ENCODE measurements at regions not wholly inside any gene's neighbourhood (a gene's known extent, or its start where the extent isn't known, plus 50 kb on each side); places are given as distances from the start of the nearest gene placed in this dataset.

DNA sequence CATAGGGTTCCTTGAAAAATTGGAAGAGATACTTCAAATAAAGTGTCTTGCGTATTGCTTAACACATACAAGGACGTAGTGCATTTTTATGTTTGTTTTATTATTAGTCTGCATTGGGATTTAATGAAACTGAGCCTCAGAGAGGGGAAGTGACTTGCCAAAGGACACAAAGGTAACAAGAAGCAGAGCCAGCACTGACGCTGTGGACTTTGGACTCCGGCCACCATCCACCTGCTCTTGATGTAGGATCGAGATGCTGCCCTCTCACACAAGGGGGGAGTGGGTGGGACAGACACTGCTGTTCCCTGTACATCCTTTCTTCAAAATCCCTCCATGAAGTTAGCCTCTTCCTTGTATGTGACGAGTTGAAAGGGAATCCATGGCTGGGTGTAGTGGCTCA lies 435.4 kb upstream of the RGMA start:
- no peak for DNase-seq
- Histone ChIP-seq H3K27ac (no peak overlapping the region), H3K36me3 (replicated peaks) (no peaks in the 10 kb centered on the region), H3K4me3 (ENCODE audit: low read depth, low read length) (no peak overlapping the region), H3K27me3 (replicated peaks) (no peaks in the 10 kb centered on the region)
- in situ Hi-C loops (cut with HindIII; ENCODE audit: low pct_ligation_motif_present, low sequenced_read_pairs): no loop called here
- TF ChIP-seq, protein P1, sequence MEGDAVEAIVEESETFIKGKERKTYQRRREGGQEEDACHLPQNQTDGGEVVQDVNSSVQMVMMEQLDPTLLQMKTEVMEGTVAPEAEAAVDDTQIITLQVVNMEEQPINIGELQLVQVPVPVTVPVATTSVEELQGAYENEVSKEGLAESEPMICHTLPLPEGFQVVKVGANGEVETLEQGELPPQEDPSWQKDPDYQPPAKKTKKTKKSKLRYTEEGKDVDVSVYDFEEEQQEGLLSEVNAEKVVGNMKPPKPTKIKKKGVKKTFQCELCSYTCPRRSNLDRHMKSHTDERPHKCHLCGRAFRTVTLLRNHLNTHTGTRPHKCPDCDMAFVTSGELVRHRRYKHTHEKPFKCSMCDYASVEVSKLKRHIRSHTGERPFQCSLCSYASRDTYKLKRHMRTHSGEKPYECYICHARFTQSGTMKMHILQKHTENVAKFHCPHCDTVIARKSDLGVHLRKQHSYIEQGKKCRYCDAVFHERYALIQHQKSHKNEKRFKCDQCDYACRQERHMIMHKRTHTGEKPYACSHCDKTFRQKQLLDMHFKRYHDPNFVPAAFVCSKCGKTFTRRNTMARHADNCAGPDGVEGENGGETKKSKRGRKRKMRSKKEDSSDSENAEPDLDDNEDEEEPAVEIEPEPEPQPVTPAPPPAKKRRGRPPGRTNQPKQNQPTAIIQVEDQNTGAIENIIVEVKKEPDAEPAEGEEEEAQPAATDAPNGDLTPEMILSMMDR (IDR thresholded peaks at IDR 0.05; ENCODE audit: low read depth, low read length, missing control alignments): no peak

DNA sequence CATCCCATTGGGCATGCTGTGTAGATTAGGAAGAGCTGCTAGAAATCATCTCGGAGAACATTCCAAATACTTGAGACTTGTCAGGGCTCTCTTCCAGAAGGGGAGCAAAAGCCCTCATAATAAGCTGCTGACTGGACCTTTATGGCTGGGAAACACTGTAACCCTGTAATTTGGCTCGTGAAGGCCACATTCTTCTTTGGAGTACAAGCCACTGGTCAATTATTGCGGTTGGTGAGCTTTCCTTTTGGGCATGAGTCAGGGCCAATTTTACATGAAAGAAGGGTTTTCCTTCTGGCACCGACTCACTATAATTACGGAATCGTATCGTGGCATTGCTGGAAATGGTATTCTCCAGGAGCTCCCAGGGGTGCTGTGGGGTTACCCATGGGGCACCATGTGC lies 434.5 kb upstream of the RGMA start:
- Histone ChIP-seq H3K27ac (no peak overlapping the region), H3K27me3 (replicated peaks) (no peaks in the 10 kb centered on the region), H3K36me3 (replicated peaks) (no peaks in the 10 kb centered on the region), H3K4me3 (ENCODE audit: low read depth, low read length) (no peak overlapping the region)
- DNase-seq: no peak
- in situ Hi-C loops (cut with HindIII; ENCODE audit: low pct_ligation_motif_present, low sequenced_read_pairs): no loop called here
- TF ChIP-seq, protein P1 (IDR thresholded peaks at IDR 0.05; ENCODE audit: low read depth, low read length, missing control alignments): no peak

DNA sequence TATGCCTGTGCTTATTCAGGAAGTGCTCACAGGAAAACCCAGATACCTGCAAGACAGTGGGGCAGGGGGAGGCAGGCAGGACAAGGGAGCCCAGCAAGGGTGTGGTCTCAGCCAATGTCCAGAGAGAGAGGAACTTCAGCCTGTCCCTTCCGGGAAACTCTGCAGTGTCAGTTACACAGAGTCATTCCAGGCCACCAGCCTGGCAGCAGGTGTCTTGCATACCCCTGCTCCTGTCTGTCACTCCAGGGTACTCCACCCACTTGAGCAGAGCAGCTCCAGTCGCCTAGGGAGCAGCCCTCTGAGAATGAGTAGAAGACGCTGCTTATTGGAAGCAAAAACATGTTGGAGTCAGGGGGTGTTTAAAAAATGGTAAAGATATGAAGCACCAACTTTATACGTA lies 431.2 kb upstream of the RGMA start:
- Histone ChIP-seq H3K36me3 (replicated peaks) (no peaks in the 10 kb centered on the region), H3K27ac (no peak overlapping the region), H3K27me3 (replicated peaks) (no peaks in the 10 kb centered on the region), H3K4me3 (ENCODE audit: low read depth, low read length) (no peak overlapping the region)
- TF ChIP-seq, protein P1 (IDR thresholded peaks at IDR 0.05; ENCODE audit: low read depth, low read length, missing control alignments): no peak
- DNase-seq: no peak
- in situ Hi-C loops (cut with HindIII; ENCODE audit: low pct_ligation_motif_present, low sequenced_read_pairs): no loop called here

DNA sequence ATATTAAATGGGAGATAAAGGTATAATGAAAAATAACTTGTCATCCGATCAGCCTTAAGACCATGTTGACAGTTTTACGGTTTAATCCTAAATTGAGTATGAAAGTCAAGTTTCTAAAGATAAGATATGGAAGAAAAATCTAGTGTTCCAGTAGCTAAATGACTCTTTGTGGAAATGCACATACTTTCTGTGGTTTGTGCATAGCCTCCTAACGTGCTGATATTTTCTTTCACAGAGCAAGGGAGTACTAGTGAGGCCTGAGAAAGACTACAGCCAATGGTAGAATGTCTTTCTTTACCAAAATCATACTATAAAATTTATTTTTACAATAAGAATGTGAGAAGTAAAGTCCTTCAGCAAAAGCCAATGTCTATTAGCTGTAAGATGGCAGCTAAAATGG lies 430.6 kb upstream of the RGMA start:
- no peak for DNase-seq
- TF ChIP-seq, protein P1 (IDR thresholded peaks at IDR 0.05; ENCODE audit: low read depth, low read length, missing control alignments): no peak
- no peak overlapping the region for H3K4me3 ChIP-seq (ENCODE audit: low read depth, low read length)
- H3K27ac ChIP-seq: no peak overlapping the region
- H3K27me3 ChIP-seq (replicated peaks): no peaks in the 10 kb centered on the region
- in situ Hi-C loops (cut with HindIII; ENCODE audit: low pct_ligation_motif_present, low sequenced_read_pairs): no loop called here
- no peaks in the 10 kb centered on the region for H3K36me3 ChIP-seq (replicated peaks)

DNA sequence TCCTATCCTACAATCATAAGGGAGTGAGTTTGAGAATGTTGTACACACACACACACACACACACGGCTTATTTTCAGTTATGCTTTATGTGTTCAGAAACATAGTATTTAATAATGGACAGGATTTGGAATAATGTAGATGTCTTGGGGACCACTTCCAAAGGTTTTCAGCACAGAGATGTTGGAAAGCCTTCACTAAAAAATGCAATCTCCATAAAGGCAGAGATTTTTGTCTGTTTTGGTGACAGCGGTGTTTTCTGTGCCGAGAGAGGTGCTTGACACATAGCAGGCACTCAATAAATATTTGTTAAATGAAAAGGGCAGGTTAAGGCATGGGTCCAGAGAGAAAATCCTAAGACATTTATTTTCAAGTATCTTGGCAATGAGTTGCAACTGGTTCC lies 428.2 kb upstream of the RGMA start:
- no peak for DNase-seq
- H3K27ac ChIP-seq: no peak overlapping the region
- H3K4me3 ChIP-seq (ENCODE audit: low read depth, low read length): no peak overlapping the region
- no peaks in the 10 kb centered on the region for H3K36me3 ChIP-seq (replicated peaks)
- in situ Hi-C loops (cut with HindIII; ENCODE audit: low pct_ligation_motif_present, low sequenced_read_pairs): no loop called here
- no peaks in the 10 kb centered on the region for H3K27me3 ChIP-seq (replicated peaks)
- TF ChIP-seq, protein P1 (IDR thresholded peaks at IDR 0.05; ENCODE audit: low read depth, low read length, missing control alignments): no peak

DNA sequence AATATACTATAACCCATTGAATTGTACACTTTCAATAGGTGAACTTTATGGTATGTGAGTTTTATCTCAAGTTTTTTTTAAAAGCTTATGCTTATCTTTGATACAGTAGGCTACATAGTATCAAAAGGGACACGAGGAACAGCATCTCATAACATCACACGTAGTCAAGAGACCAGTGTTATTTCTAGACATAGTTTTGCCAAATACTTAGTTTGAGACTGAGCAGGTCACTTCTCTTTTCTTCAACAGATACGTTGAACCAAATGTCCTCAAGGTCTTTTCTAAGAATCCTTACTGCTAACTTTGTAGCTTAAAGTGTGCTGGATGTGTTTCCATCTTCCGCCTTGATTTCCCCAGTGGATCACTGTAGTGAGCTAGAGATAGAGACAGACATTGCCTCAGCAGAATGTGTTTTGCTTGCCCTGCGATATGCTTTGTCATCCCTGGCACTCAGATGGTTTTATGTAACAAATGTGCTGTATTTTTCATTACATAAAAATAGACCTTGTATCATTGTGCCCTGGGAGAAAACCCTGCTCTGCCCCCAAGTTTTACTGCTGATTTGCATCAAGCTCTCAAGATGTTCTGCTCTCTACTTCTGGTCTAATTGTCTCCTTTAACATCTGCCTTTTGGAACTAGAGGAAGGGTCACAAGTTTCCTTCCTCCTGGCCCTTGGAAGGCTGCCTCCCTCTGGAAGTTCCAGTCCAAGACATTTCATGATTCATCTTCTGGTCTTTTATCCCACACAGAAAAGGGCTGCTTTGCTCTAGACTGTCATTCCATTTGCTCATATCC lies 426.4 kb upstream of the RGMA start:
- no peak overlapping the region for H3K27ac ChIP-seq
- DNase-seq: no peak
- in situ Hi-C loops (cut with HindIII; ENCODE audit: low pct_ligation_motif_present, low sequenced_read_pairs): no loop called here

More for the DNA sequence above, 426.4 kb upstream of the RGMA start:
- Histone ChIP-seq H3K36me3 (replicated peaks) (no peaks in the 10 kb centered on the region), H3K27me3 (replicated peaks) (no peaks in the 10 kb centered on the region), H3K4me3 (ENCODE audit: low read depth, low read length) (no peak overlapping the region)
- TF ChIP-seq, protein P1 (IDR thresholded peaks at IDR 0.05; ENCODE audit: low read depth, low read length, missing control alignments): no peak

Data from brain microvascular endothelial cell (primary cell).